Liver (tissue), 7 donors: ENCODE measurements at regions not wholly inside any gene's neighbourhood (a gene's known extent, or its start where the extent isn't known, plus 50 kb on each side); places are given as distances from the start of the nearest gene placed in this dataset.
"Not testable (repeated sequence)": the region's sequence is repeated elsewhere in the genome, so short reads cannot be mapped to it uniquely, and the experiment has no call there.

Source experiments
- DNase-seq: peaks from one replicate; pipeline ENCODE4 v3.0.0-alpha.2; 2017; ENCODE audit warnings: low spot score
- H3K27ac ChIP-seq, 2 donors: one replicate each; pipeline ENCODE4 v1.7.0; 2013; ENCODE audit warnings: inconsistent platforms in 2 of 2, low read length in 2 of 2, control low read depth in 1 of 2, low read depth in 1 of 2, mild to moderate bottlenecking in 1 of 2
- H3K27me3 ChIP-seq, 4 donors: one replicate each; pipeline versions ENCODE4 v1.6.1 to v1.7.0; 2013; ENCODE audit warnings: low read length in 3 of 4, inconsistent platforms in 1 of 4, mild to moderate bottlenecking in 1 of 4, moderate library complexity in 1 of 4; ENCODE audit not compliant: control insufficient read depth in 4 of 4, insufficient read depth in 4 of 4
- H3K36me3 ChIP-seq, 4 donors: one replicate each; pipeline versions ENCODE4 v1.6.1 to v1.7.0; 2013; ENCODE audit warnings: low read length in 3 of 4, mild to moderate bottlenecking in 3 of 4, low read depth in 1 of 4, moderate library complexity in 1 of 4; ENCODE audit not compliant: control insufficient read depth in 4 of 4, insufficient read depth in 3 of 4
- H3K4me1 ChIP-seq, 4 donors: one replicate each; pipeline versions ENCODE4 v1.6.1 to v1.7.0; 2013; ENCODE audit warnings: low read length in 3 of 4, mild to moderate bottlenecking in 3 of 4, moderate library complexity in 1 of 4; ENCODE audit not compliant: control insufficient read depth in 4 of 4, insufficient read depth in 4 of 4
- H3K4me3 ChIP-seq, 3 donors: one replicate each; pipeline versions ENCODE4 v1.6.1 to v1.7.0; 2013; ENCODE audit warnings: low read length in 3 of 3, control low read depth in 1 of 3, low read depth in 1 of 3, mild to moderate bottlenecking in 1 of 3
- H3K9ac ChIP-seq, 2 donors: one replicate each; pipeline ENCODE4 v1.7.0; 2013; ENCODE audit warnings: low read length in 2 of 2, mild to moderate bottlenecking in 2 of 2, moderate library complexity in 2 of 2, control low read depth in 1 of 2, low read depth in 1 of 2
- H3K9me3 ChIP-seq, 4 donors: one replicate each; pipeline versions ENCODE4 v1.6.1 to v1.7.0; 2013; ENCODE audit warnings: low read length in 3 of 4; ENCODE audit not compliant: control insufficient read depth in 4 of 4
- CTCF ChIP-seq: fragments of 150-350 bp; IDR thresholded peaks from 2 replicates; pipeline ENCODE4 v1.5.1; 2017; ENCODE audit warnings: improper control_type of control experiment, low read depth, low read length; ENCODE audit not compliant: missing input control
- WGBS: extraction: QIAGEN DNeasy Blood & Tissue Kit; methylation state at CpG from one replicate; pipeline ENCODE4 v1.1.7; 2013; 5-methylcytosine and 5-hydroxymethylcytosine counted together
- donor health status: healthy.
- donor health status: healthy.
- donor health status: healthy.
- donor health status: healthy.

DNA sequence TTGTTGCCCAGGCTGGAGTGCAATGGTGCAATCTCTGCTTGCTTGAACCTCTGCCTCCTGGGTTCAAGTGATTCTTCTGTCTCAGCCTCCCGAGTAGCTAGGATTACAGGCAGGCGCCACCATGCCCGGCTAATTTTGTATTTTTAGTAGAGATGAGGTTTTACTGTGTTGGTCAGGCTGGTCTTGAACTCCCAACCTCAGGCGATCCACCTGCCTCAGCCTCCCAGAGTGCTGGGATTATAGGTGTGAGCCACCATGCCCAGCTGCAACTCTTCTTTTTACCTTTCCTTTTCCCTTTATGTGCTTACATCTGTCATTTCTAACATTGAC, 106.5 kb upstream of the TPTE start:
- not testable (repeated sequence) for DNase-seq, H3K27ac ChIP-seq, H3K27me3 ChIP-seq, H3K4me3 ChIP-seq, H3K4me1 ChIP-seq, H3K36me3 ChIP-seq, H3K9ac ChIP-seq
- WGBS: 78% methylated on average over 4 of the region's 4 CpGs
- peaks cover 1 to 16% (median 9%) of the 10 kb centered on the region in 4 donors for H3K9me3 ChIP-seq

GRCh38 chr21:10415456-10415855, 105.9 kb upstream of the TPTE start:
- H3K4me1 ChIP-seq, DNase-seq, H3K27me3 ChIP-seq, H3K4me3 ChIP-seq, H3K36me3 ChIP-seq, H3K27ac ChIP-seq, H3K9ac ChIP-seq: not testable (repeated sequence)
- H3K9me3 ChIP-seq: peaks cover 1 to 16% (median 9%) of the 10 kb centered on the region in 4 donors
- 58% methylated on average over 7 of the region's 7 CpGs for WGBS

GRCh38 chr21:10415859-10416258, 105.5 kb upstream of the TPTE start:
- not testable (repeated sequence) for H3K36me3 ChIP-seq, H3K27ac ChIP-seq, H3K4me3 ChIP-seq, H3K4me1 ChIP-seq, DNase-seq, H3K9ac ChIP-seq, H3K27me3 ChIP-seq
- H3K9me3 ChIP-seq: peaks cover 1 to 18% (median 9%) of the 10 kb centered on the region in 4 donors
- WGBS: 53% methylated on average over 6 of the region's 6 CpGs

DNA sequence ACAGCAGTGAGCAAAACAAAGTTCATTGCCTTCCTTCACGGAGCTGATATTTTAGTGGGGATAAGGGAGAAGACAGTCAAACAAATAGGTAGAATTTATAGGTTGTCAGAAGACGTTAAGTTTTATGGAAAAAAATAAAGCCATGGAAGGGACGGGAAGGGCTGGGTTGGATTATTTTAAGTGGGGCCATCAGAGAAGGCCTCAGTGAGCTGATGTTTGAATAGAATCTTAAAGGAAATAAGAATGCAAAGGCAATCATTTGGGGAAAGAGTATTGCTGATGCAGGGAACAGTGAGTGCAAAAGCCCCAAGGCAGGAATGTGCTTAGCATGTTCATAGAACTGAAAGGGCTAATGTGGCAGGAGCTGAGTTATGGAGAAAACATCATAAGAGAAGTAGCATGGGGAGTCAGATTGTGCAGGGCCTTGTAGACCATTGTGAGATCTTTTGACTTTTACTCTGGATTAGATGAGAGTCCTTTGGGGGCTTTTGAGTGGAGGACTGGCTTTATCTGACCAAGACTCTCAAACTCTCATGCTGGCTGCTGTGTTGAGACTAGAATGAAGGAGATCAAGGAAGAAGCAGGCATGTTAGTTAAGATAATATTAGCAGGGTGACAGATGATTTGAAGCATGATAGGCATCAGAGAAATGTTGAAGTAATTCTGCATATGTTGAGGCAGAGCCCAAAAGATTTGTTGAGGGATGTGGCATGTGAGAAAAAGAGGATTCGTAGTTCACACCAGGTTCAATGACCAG, 104.5 kb upstream of the TPTE start:
- not testable (repeated sequence) for DNase-seq

GRCh38 chr21:10417551-10418002, 103.8 kb upstream of the TPTE start:
- not testable (repeated sequence) for DNase-seq, H3K4me1 ChIP-seq, H3K4me3 ChIP-seq, H3K27ac ChIP-seq, H3K9ac ChIP-seq, H3K36me3 ChIP-seq, H3K27me3 ChIP-seq
- peaks cover 1 to 22% (median 9%) of the 10 kb centered on the region in 4 donors for H3K9me3 ChIP-seq
- 66% methylated on average over 12 of the region's 12 CpGs for WGBS

More for the DNA sequence above, 104.5 kb upstream of the TPTE start:
- peaks cover 1 to 19% (median 9%) of the 10 kb centered on the region in 4 donors for H3K9me3 ChIP-seq
- not testable (repeated sequence) for H3K4me3 ChIP-seq, H3K36me3 ChIP-seq, H3K27ac ChIP-seq, H3K4me1 ChIP-seq, H3K9ac ChIP-seq, H3K27me3 ChIP-seq
- WGBS: 44% methylated on average over 4 of the region's 4 CpGs
- peak; percentile 6 for TF ChIP-seq CTCF

GRCh38 chr21:10418250-10419048, 102.9 kb upstream of the TPTE start:
- 47% methylated on average over 4 of the region's 4 CpGs for WGBS

DNA sequence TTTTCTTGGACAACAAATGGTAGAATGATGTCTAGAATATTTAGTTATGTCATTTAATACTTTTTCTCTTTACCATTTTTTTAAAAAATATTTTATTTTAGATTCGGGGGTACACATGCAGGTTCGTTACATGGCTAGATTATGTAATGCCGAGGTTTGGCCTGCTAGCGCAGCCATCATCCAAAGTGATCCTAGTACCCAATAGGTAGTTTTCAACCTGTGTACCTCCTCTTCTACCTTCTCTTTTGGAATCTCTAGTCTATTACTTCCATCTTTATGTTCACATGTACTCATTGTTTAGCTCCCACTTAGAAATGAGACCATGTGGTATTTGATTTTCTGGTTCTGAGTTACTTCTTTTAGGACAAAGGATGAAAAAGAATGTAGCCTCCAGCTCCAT, 100.2 kb upstream of the TPTE start:
- 56% methylated on average over 4 of the region's 4 CpGs for WGBS
- H3K36me3 ChIP-seq, H3K27ac ChIP-seq, H3K9ac ChIP-seq, H3K4me3 ChIP-seq, H3K27me3 ChIP-seq, H3K4me1 ChIP-seq, DNase-seq: not testable (repeated sequence)
- peaks cover 0 to 17% (median 9%) of the 10 kb centered on the region in 4 donors for H3K9me3 ChIP-seq

More at GRCh38 chr21:10418250-10419048, 102.9 kb upstream of the TPTE start:
- H3K4me1 ChIP-seq, H3K36me3 ChIP-seq, H3K4me3 ChIP-seq, H3K9ac ChIP-seq, H3K27me3 ChIP-seq, H3K27ac ChIP-seq, DNase-seq: not testable (repeated sequence)
- peaks cover under 1 to 20% (median 9%) of the 10 kb centered on the region in 4 donors for H3K9me3 ChIP-seq
